ENCODE measurements at regions not wholly inside any gene's neighbourhood (a gene's known extent, or its start where the extent isn't known, plus 50 kb on each side); places are given as distances from the start of the nearest gene placed in this dataset.
"Not testable (repeated sequence)": the region's sequence is repeated elsewhere in the genome, so short reads cannot be mapped to it uniquely, and the experiment has no call there.

DNA sequence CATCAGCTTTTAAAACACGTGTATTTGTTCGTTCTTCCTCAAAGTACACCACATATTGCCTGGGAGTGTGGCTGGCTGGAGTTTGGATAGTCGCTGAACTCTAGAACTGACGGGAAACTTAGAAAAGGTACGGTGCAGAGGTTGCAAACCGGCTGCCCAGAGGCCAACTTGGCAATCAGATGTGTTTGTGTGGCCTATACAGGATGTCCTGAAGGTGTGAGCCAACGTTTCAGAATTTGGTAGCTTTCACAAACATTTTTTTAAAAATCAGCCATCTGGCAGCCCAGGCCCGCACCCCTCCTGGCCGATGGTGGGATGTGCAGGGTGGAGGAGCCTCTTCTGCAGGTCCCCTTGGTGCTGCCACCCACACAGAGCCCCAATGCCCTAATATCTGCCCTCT lies 73.6 kb upstream of the SLC25A33 start:
- no peak for DNase-seq (ENCODE audit: low spot score)

DNA sequence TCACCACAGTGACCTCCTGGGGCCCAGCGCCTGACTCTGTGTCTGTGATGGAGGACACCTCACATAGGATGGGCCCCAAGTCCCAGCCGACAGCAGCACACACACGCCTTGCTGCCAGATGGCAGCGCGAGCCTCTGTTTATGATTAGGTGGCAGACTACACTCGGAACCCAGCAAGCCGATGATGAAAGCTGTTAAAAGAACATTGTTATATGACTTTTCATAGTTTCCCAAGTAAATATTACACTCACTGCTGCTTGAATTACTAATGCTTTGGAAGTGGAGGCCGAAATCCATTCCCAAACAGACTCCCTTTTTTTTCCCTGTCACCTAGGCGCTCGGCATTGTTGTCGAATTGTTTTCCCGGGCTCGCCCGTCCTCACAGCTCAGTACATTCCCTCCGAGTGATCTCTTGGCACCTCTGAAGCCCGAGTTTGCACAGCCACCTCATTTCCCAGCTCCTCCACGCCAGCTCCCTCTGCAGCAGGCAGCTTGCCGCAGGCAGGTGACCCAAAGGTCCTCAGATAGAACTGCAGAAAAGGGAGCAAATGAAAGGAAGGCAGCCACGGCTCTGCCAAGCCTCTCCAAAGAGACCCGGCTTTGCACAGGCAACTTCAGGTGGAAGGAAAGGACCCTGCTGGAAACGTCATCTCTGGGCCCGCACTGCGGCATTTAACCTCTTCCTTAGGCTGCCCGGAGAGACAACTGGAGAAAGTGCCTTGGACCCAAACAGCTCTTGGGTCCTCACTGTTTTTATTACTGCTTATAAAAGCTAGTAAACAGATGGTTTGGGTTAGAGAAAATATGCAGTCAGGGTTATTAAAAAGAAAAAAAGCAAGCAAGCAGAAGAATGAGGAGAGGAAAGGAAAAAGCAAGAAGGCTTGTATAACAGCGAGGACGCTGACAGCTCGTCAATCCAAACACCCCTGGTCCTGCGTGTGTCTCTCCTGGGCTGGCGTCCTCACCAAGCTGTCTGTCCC lies 72.2 kb upstream of the SLC25A33 start:
- DNase-seq (ENCODE audit: low spot score): peak; percentile 65

DNA sequence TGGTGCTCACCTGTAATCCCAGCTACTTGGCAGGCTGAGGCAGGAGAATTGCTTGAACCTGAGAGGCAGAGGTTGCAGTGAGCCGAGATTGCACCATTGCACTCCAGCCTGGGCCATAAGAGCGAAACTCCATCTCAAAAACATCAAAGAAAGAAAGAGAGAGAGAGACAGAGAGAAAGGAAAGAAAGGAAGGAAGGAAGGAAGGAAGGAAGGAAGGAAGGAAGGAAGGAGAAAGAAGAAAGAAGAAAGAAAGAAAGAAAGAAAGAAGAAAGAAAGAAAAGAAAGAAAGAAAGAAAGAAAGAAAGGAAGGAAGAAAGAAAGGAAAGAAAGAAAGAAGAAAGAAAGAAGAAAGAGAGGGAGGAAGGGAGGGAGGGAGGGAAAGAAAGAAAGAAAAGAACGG lies 69.4 kb upstream of the SLC25A33 start:
- DNase-seq (ENCODE audit: low spot score): not testable (repeated sequence)

DNA sequence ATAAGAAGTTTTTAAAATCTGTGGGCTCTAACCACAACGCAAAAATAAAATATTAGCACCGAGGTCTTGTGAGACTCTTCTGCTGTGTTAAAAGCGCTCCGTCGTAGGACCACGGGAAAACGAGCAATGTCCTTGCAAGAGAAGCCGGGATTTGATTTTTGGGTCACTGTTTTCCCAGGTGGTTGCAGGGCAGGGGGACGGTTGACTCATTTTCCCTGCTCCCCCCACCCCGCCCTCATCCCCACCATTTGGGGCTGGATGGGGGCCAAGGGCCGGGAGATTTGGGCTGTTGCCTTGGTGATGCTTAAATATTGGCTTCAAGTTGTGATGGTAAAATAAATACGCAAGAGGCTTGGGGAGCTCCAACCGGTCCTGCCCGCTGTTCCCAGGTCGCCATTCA lies 67.6 kb upstream of the SLC25A33 start:
- no peak for DNase-seq (ENCODE audit: low spot score)

DNA sequence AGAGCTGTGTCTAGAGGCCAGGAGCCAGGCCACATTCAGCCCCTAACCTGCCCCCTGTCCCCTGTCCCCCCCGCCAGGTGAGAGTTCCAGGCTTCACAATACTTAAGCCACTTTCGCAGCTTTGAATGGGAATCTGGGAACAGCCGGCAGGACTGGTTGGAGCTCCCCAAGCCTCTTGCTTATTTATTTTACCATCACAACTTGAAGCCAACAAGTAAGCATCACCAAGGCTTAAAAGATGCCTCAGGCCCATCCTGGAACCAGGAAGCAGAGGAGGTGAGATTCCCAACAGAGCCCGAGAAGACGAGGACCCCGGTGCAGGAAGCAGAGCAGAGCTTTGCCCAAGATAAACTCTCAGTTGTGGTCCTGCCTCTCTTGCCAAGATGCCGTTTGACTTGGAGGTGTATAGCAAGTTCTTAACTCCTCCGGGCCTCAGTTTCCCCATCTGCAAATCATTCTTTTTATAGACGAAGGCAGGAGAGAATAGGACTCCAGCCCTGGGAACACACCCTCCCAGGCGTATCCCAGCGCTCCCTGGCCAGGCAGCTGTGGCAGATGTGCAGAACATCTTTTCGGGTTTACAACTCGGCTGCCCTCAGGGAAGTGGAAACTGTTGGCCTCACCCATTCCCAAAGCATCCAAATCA lies 66.8 kb upstream of the SLC25A33 start:
- DNase-seq (ENCODE audit: low spot score): no peak

DNA sequence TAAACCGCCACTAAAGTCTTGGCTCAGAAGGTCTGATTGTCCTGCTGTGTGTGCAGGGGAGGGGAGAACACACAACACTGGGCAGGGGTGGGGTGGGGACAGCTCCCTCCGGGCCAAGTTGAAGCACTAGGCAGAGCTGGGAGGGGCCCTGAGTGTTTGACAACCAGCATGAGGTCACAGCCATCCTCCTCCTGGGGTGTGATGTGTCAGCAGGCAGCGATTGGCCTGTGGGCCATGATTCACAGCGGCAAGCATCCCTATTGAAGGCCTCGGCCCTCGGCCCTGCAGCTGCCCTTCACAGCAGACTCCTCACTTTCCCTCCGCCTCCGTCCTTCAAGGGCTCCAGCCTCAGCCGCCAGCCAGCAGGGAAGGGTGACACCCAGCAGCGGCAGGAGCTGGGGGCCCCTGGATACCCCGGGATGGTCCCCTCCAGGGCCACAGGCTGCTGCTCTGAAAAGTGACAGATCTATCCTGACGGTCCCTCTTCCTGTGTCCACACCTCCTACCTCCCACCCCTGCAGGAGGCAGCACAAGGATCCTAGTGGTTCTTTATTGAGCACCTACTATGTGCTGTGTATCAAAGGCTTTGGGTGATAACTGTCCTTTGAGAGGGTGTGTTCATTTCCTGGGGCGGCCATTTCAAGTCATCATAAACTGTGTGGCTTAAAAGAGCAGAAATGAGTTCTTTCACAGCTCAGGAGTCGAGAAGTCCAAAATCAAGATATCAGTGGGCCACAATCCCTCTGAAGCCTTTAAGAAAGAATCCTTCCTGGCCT lies 66.0 kb upstream of the SLC25A33 start:
- DNase-seq (ENCODE audit: low spot score): peak; percentile 98

DNA sequence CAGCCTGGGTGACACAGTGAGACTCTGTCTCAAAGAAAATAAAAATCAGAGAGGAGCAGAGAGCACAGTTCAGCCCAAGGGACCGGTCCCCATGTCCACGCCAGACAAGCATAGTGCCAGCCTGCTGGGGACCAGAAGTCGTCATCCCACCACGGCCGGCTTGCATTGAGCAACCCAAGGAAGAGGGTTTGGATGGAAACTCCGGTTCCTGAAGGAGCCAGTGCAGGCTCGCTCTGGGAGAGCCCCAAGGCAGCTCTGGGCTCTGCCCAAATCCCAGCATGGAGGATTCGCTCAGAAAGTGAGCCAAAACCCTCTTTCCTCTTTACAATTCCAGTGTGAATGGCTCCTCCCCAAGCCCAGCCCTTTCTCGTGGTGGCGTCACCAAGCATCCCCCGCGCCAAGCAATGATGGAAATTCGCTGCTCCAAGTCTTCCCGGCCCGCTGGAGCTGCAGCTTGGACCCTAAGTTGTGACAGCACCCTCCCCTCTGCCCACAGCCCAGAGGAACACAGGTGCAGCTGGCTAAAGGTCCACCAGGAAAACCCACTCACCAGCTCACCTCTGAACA lies 64.1 kb upstream of the SLC25A33 start:
- no peak for DNase-seq (ENCODE audit: low spot score)

DNA sequence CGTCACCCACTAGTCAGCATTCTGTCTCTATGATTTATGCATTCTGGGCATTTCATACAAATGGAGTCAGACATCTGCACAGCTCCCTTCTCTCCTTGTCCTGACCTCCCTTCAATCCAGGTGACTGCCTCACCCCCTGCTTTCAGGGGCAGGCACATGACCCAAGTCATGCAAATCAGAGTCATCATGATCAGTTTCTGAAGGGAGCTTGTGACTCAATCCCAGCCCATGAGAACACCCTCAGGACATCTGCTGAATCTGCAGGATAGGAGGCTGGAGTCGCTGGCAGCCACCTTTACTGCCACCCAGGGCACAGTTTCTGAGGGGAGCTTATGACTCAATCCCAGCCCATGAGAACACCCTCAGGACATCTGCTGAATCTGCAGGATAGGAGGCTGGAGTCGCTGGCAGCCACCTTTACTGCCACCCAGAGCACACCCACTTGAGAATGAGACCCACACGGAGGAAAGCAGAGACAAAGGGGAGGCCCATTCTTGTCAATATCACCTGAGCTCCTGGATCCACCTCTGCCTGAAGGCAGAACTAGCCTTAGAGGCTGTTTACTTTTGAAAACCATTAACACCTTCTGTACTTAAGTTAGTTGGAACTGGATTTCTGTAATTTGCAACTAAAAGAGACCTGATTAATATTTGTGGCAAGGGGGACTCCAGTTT lies 62.3 kb upstream of the SLC25A33 start:
- no peak for DNase-seq (ENCODE audit: low spot score)

DNA sequence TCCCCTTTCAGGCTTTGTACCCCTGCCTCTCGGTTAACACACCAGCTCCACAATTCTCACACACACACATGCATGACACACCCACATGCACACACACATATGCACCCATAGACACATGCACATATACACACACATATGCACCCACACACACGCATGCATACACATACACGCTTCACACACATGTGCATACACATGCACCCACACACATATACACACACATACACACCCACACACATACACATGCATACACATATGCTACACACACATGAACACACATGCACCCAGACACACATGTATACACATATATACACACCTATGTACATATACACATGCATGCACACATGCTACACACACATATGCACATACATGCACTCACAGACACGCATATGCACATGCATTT lies 61.7 kb upstream of the SLC25A33 start:
- DNase-seq (ENCODE audit: low spot score): no peak

DNA sequence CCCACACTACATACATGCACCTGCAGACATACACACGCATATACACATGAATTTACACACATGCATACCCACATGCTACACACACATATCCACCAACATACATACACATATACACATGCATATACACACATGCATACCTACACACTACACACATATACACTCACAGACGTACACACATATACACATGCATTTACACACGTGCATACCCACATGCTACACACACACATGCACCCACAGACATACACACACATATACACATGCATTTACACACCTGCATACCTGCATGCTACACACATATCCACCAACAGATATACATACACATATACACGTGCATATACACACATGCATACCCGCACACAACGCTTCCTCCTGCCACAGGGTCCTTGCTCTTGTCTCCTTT lies 61.2 kb upstream of the SLC25A33 start:
- DNase-seq (ENCODE audit: low spot score): no peak

DNA sequence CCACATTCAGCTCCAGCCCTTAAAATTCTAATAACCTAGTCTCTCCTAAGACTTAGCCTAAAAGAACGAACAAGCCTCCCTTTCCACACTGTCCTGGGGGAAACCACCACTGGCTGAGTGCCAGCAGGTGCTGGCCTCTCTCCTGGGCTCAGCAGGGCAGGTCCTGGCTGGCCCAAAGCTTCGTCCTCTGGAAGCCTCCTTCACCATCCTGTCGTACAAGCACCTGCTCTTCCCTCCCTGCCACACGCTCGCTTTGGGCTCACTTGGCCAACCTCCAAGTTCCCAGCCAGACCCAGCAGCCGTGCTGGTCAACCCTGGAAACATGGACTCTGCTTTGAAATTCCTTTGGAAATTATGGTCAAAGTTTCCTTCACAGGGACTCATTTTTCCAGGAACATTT lies 58.2 kb upstream of the SLC25A33 start:
- no peak for DNase-seq (ENCODE audit: low spot score)

DNA sequence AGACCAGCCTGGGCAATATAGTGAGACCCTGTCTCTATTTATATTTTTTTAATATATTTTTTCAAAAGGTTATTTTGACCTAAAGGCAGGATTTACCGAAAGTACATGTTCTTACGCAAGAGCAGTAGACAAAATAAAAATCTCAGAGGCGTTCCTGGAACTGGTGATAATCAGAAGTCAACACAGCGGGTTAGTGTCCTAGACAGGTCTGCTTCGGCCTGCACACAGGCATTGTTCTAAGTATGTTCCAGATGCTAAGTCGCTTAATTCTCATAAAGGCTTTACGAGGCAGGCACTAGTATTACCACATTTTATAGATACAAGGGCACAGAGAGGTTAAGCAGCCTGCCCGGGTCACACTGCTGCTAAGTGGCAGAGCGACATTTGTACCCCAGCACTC lies 56.9 kb upstream of the SLC25A33 start:
- DNase-seq (ENCODE audit: low spot score): no peak

DNA sequence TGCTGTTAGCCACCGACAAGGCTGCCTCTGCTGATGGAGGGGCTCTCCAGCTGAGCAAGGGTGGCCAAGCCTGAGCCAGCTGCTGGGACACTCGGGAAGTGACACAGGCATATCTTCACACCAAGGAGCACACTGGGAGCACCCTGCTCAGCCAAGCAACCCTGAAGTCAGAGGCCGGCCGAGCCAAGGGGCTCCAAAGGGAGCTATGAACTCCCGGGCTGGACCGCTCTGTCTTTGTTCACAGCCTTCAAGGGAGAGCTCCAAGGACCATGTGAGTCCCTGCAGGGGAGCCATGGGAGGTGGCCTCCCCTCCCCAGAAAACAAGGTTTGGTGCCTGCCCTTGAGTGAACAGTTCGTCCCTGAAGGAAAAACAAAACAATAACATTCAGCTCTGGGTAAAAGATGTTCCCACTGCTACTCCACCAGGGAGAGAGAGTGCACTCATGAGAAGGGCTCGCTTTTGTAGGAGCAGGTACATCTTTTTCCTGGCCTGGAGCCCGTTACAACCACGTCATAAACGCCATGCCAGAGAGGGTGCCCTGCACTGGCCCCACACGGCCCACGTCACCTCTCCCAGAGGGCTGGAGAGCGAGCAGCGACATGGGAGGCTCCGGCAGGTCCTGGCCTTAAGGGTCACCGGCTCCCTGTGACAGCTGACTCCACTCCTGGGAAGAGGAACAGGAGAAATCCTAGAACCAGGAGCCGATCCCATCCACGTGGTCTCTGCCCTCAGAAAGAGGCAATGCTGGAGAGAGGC lies 56.3 kb upstream of the SLC25A33 start:
- no peak for DNase-seq (ENCODE audit: low spot score)

DNA sequence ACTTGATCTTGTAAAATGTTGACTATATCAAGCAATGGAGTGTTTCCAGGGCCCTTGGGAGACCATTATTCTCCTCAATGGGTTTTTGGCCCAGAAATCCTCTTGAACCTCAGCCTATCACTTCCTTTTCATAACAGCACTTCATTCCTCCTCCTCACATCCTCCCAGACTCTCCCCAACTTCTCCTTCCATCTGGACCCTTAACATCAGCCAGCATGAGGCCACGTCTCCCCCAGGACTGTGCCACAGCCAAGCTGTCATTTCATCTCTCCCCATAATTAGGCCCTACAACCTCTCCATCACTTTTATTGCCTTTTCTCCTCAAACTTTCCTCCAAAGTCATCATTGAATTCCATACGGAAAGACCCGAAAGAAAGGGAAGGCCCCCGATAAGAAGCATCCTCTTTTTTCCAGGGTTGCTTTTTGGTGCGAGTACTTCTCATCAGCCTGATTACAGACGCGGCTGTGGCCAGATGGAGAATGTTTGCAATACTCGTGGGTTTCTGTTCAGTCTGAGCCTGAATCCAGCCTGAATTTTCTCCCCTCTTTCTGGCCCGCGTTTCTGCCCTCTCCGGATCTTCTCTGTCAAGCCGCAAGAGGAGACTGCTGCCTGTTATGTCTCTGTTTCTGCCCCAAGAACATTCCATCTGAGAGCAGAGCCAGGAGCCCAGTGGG lies 52.7 kb upstream of the SLC25A33 start:
- no peak for DNase-seq (ENCODE audit: low spot score)

All from AG20443 (cell line).